Stimulated activated CD8-positive, alpha-beta memory T cell treated with anti-CD3 and anti-CD28 coated beads, Interleukin-12 subunit alpha, Interleukin-12 subunit beta, amount 100 ng/mL, for 4 hours (primary cell): ENCODE measurements at regions not wholly inside any gene's neighbourhood (a gene's known extent, or its start where the extent isn't known, plus 50 kb on each side); places are given as distances from the start of the nearest gene placed in this dataset.

Source experiments
- DNase-seq: peaks from one replicate; pipeline ENCODE4 v3.0.0-alpha.2; 2020; ENCODE audit warnings: low read depth

DNA sequence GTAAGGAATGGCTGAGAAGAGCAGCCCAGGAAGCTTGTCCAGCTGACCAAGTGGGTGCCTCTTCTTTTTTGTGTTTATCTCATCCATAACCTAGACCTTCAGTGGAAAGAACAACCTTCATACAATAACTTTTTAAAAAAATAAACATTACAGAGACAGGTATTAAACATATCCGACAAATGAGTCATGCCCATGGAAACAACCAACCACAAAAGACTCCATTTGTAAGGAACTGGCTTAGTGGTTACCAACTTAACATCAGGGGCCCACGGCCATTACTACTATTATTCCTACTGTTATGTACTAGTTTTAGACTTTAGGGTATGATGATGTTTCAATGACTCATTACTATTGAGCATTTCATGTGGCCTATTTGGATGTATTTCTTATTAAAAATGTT lies 191.7 kb upstream of the SERP2 start:
- DNase-seq, result no peak

DNA sequence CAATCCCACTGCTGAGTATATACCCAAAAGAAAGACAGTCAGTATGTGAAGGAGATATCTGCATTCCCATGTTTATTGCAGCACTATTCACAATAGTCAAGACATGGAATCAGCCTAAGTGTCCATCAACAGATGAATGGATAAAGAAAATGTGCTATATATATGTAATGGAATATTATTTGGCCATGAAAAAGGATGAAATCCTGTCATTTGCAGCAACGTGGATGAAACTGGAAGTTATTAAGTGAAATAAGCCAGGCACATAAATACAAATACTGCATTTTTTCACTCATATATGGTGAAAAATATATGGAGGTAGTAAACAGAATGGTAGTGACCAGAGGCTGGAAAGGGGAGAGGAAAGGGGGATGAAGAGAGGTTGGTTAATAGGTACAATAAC lies 188.9 kb upstream of the SERP2 start:
- no peak for DNase-seq

DNA sequence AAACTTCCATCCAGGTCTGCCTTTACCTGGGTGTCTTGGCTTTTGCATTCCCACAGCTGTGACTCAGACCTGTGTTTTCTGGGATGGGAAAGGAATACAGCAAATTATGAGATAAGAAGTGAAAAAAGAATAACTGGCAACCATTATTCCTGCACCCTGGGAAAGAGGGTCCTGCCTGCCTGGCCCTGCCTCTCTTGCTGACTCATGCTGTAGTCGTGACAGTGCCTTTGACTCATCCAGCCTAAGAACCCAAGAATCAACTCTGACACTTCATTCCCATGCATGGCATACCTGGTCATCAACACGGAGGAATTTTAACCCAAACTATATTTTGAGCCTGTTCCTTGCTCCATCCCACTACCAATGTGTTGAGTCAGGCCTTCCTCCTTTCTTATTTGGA lies 185.4 kb upstream of the SERP2 start:
- DNase-seq, result no peak

DNA sequence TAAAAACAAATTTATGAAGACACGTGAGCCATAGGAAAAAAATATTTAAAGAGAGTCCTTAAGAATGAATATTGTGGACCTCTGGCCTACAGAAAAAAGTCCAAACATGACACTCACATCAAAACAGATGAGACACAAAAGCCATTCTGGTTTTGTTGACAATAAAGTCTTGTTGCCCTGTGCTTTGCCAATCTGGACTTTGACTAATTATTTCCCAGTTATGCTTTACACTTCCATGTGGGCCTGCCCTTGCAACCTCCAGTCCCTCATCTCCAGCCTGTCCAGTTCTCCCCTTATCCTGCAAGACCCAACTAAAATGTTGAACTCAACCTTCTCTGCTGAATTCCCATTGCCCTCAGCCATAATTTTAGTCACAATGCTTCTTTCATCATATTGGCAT lies 184.5 kb upstream of the SERP2 start:
- no peak for DNase-seq

DNA sequence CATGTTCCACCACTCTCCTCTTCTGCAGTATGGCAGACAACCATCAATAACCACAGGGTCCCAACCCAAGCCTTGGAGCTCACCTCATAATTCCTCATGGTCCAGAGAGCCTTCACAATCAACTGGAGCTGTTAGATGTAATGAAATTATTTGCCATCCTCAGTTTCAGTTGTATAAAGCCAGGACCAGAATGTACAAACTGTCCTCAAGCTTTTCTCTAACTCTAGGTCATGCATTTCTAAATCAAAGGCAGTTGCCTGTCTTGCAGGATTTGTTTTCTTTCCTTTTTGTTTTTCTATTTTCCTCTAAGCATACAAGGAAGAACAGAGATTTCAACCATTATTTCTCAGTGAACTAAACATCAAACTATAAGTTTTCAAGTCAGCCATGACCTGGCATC lies 182.5 kb upstream of the SERP2 start:
- no peak for DNase-seq

DNA sequence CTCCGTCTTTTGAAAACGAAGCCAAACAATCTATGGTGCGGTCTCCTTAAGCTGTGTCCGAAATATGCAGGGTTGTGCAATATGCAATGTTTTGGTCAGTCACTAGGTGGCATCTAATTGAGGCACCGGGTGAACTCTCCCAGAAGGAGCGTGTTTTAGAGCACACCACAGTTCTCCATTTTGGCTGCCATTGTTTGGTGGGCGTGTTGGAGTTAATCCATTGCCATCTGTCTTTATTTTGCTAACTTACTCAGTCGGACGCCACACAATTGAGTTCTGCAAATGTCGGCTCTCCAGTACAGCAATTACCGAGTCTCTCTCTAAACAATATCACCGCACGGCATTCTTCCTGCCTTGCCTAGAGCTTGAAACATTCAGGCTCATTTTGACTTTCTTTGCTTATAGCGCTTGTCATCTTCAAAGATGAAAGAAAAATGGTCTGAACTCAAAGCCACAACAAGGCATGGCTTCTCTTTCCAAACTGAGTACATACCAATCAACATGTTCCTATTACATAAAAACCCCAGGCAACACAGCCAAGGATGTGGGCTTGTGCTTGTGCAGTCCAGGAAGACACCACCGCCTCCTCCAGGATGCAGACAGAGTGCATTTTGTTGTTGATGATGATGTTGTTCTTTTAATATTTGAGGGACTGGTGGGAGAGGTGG lies 182.0 kb upstream of the SERP2 start:
- DNase-seq, result no peak

DNA sequence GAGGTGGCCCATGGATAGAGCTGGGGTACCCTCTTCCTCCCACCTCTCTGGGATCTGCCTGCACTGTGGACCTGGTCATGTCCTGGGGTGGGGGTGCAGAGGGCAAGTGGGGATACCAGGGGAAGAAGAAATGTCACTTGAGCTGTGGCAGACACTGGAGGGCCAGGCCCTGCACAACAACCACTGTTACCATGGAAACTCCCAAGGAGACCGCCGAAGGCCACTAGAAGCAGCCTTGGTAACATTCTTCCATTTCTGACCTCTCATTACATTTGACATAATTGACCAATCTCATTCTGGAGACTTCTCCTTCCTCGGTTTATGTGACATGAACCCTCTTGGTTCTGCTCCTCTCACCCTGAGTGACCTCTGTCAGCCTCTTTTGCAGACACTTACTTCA lies 179.9 kb upstream of the SERP2 start:
- DNase-seq, result no peak

DNA sequence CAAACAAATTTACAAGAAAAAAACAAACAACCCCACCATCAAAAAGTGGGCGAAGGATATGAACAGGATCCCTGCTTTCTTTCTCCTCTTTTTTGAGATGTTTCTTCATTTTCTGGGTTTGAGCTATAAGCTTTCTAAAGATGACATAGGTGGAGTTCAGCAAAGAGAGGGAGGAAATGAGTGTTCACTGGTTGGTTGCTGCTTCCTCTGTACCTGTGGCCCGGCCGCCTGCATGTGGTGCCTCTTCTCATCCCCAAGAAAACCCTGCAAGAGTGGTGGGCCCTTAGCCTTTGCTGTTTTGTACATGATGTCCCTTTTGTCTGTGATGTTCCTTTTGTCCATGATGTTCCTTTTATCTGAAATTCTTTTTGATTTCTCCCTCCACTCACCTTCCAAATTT lies 178.4 kb upstream of the SERP2 start:
- no peak for DNase-seq

DNA sequence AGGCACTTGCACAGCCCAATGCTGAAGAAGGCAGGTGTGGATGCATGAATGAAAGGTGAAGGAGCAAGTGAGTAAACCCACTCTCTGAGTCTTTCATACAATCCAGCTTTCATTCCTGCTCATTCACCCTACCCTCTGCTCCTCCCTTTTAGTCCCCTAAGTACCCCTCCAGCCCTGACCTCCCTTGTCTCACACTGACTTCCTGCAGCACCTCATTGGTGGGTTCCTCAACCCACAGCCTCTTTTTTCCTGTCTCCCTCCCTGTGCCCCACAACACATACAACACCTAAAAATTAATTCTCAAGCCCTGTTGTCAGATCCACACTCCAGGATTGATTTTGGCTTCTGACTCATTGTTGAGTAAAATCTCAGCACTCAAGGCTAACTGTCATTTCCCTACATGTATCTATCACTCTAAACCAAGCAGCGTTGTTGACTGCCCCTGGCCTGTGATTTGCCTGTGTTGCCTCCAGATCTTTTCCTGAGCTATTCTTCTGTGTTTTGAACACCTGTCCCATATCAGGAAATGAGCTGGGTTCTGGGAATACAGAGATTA lies 177.3 kb upstream of the SERP2 start:
- no peak for DNase-seq

DNA sequence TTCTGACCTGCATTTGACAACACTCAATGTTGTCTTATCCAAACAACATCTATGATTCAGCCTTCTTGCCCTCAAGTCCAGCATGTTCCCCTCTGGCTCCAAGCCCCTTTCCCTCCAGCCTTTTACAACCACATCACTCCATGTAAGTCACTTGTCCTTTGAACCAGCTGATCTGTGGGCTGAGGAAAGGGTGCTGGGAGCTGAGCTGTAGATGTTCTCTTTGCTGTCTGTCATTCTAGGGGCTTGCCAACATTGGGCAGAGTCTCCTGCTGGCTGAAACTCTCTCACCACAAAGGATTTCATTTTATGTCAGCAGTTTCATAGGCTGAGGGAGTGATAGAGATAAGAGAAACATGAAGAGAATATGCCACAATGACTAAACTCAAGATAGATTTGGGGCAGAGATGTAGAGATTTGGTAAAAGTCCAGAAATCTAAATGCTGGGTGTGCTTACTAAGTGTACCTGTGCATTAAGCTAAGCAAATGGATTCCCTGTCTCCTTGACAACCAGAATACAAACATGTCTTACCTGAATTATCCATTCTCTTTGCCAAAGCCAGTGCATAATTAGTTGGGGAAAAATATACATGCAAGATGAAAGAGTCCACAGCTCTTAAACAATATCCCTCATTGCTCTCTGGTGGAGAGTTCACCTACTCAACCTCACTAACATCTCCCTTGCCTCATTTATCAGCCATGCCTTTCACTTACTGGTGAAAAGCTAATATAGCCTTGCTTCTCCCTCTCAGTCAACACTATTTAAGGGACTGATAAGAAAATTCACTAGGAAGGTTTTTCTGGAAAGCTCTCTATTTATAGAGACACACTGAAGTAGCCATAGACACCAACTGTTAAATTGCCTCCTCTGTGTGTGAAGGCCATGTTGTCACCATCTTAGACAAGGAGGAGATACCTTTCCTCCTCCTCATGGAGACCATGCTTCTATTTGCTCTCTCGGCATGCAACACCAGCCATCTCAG lies 175.5 kb upstream of the SERP2 start:
- DNase-seq, result no peak

DNA sequence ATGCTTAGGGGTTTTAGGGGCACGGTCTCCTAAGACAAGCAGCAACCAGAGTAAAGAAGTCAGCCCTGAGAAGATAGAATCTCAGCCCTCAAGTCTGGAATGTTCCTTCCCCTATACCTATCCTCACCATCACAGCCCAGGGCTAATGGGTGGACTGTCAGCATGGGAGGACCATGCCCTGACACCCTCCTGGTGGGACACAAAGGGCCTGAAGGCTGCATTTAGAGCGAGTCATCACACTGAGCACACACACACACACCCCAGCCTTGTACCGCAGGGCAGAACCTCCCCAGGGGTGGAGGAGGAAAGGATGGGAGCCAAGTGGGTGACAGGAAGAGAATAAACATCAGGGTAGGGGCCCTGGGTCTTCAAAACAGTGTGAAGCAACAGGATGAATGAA lies 174.8 kb upstream of the SERP2 start:
- no peak for DNase-seq

DNA sequence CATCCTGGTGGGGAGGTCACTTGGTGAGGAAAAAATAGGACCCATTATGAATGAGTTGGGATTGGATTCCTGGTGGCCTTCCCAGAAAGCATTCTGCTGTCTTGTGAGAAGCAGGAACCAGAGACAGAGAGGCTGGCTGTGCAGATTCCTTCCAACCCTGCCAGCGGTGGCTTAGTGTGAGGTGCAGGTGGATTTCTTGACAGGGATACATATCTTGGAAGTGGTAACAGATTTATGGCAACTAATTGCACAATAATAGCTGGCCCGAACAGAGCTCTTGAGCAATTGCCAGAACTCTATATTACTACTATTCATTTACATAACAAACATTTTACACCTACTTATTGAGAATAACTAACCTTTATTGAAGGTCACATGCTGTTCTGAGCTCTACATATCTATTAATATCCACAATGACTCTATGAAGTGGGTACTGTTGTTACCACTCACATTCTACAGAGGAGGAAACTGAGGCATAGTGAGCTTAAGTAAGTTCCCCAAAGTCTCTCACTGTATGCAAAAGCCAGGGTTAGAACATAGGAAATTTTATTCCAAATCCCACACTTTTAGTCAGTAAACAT lies 173.9 kb upstream of the SERP2 start:
- no peak for DNase-seq

DNA sequence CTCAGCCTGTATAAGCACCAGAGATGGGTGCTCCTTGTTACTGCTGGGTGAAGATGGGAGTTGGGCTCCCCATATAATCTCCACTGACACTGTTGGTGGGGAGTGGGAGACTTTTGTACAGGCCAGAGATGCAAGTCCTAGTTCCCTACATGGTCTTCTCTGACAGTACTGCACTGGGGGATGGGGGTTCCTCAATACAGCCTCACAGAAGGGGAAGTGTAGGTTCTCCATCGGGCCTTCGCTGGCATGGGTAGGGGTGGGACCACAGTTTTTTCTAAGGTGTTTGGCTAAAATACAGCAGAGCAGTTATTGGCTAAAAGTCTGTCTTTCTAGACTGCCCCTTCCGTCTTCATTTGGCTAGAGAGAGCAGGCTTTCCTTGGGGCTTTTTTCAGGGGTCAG lies 167.2 kb upstream of the SERP2 start:
- DNase-seq, result no peak

DNA sequence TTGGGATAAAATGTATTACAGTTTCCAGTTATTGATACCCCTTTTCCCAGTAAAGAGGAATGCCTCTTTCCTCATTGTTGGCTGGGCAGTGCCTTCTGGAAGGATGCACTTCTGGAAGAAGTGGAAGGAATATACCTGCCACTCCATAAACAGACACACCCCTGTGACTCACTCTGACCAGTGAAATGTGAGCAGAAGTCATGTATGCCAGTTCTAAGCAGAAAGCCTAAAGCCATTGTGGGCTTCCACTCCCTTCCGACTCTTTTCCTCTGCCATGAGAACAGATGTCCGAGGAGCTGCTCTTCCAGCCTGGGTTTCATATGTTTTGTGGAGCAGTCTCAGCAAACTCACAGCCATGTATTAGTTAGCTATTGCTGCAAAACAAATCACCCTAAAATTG lies 166.1 kb upstream of the SERP2 start:
- DNase-seq, result no peak

DNA sequence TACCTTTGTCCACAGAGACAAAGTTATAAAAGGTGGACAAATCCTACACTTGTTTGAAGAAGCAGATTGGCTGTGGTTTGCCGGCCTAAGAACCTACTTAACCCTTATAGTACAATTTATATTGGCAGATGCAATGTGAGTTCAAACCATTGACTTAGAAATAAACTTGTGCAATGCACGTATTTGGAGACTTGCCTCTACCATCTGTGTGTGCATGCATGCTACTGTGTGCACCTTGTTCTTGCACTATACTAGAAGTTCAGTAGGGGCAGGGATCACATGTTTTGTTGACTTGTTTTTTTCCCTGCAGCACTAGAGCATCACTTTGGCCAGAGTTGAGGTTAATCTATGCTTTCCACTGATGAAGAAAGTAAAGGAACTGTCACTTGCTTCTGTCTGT lies 163.1 kb upstream of the SERP2 start:
- DNase-seq, result no peak

DNA sequence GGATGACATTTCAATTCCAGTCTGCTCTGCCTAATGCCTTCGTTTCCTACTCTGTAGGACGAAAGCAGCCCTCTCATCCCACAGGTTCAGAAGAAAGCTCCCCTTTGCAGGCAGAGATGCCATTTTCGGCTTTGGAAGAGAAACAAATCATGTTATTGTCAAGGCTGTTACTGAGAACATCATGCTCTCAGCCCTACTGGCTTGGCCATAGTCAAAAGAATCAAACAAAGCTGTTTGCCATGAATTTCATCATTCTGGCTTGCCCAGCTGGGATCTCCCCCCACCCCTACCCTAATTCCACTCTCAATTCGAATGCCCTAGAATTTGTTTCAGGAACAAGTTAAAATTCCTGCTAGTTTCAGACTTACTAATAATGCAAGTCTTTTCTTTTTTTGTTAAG lies 162.3 kb upstream of the SERP2 start:
- no peak for DNase-seq

DNA sequence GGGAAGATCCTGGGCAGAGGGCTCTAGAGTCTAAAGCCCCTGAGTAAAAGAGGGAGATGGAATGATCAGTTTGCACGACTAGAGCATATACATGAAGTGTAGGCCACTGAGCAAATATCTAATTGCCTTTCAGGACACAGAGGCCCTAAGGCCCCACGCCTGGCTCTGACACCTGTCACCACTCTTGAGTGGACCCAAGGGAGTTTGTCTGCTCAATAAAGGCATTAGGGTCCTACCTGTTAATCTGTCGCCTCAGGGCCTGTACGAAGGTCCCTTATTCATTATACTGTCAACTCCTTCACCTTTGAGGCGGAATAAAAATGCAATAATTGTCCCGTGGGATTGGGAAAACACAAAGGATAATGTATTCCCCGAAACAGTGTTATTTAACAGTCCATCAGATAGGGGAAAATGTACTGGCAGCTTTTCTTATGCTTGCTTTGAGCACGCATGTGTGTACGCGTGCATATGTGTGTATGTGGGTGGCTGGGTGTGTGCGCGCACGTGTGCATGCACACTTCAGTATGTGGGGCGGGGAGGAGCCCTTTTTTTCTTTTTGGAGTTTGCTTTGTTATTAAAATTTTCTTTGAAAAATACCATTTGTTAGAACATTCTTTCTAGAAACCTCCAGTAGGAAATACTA lies 161.8 kb upstream of the SERP2 start:
- DNase-seq, result no peak

DNA sequence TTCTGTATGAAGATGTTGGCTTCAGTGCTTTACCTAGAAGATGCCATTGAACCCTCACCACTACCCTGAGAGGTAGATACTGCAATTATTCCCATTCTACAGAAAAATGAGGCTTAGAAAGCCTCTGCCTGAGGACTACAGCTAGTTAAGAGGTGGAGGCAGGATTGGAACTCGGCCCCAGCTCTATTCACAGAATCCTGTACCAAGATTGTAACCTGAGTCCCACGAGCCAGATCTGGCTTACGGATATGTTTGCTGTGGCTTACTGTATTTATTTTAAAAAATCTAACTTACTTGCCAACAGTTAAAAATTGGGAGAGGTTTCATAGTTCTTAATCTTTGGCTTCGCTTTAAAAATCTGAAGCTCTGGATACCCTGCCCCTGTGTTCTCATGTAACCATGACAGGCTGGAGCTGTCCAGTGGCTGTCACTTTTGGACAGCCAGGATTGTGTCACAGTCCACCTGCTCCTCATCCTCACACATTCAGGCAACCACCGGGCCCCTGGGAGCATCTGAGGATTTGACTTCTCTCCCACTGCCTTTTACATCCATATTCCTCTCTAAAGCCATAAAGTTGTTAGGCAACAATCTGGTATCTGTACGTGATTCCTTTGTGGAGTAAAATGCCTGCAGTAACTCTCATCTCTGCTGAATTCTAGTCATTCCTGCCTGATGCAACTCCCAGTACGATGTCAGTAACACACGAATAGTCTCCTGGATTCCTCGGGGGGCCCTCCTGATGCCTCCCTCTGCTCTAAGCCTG lies 160.8 kb upstream of the SERP2 start:
- DNase-seq, result no peak

DNA sequence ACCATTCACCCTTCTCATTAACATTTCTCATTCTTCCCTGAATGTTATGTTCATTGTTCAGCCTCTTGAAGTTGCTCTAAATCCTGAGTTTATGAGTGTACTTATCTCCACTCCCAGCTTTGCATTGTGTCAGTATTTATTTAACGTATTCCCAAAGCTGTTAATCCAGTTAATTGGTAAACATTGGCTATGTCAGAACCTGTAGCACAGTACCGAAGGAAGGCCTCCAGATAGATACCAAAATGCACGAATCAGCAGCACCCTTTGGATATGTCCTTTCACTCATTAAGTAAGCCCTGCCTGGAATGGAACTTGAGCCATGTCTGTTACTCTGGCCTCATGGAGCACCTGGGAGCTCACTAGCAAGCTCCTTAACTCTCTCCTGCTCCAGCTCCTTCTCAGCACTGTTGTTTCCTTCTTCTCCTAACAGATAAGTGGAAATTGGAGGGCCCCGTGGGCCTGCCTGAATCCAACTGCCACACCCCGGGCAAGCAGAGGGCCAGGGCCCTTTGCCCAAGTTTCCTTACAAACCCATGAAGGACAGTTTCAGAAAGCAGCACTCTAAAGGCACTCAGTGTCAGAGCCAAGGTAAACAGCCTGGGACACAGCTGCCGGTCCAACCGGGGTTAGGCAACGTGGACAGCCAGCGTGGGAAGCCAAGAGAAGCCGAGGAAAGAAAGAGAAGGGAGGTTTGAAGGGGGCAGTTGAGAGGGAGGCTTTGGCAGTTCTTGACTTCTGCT lies 155.0 kb upstream of the SERP2 start:
- DNase-seq, result no peak

DNA sequence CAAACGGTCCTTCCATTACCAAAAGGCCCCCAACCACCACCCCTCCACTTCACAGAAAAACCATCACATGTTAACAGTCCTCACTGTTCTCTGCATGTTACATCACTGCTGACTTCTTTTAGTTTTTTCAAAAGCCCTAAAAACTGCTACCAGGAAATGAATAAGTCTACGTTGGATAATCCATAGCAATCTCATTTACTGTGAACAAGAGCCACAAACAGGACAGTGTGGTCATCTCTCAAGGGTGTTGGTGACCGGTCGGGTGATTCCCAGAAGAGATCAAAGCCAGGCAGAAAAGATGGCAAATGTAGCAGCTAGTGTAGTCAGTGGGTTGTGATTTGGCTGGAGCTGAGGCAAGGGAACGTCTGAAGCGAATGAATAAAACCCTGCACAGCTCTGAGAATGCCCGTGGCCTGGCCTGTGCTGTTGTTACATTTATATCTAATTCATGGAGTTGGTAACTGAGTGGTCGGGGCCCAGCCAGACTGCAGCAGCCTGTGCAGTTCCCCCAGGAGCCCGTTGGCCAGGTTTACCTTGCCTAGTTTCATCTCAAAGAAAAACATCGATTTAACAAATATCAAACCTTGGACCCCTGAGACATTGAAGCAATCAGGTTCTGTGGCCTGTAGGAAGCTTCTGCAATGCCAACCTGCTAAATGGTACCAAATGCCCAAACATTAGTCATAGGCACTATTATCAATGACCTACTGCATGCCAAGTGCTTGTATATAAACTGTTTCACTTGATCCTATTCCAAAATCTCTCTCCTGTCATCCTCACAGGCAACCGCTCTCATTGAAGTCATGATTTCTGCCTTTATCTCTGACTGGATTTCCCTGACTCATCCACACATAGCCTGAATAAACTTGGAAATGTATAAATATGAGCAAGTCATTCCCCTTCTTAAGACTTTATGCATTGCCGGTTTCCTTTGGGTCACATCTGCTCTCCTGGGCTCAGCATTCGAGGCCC lies 153.8 kb upstream of the SERP2 start:
- no peak for DNase-seq
